CD4-positive, alpha-beta T cell treated with Interleukin-17A for 4 hours (primary cell): ENCODE measurements at regions not wholly inside any gene's neighbourhood (a gene's known extent, or its start where the extent isn't known, plus 50 kb on each side); places are given as distances from the start of the nearest gene placed in this dataset.

Experiments used
- DNase-seq: peaks from one replicate; pipeline ENCODE4 v3.0.0-alpha.2; 2020; ENCODE audit warnings: mixed read lengths

- no peak for DNase-seq
Observed at GRCh38 chr9:80082213-80082612, 510.4 kb downstream of the TLE4 start.

- DNase-seq = no peak
Observed at GRCh38 chr9:80078826-80079225, 507.1 kb downstream of the TLE4 start.

- no peak for DNase-seq
Observed at GRCh38 chr9:80077059-80077458, 505.3 kb downstream of the TLE4 start.

- DNase-seq = no peak
Observed at GRCh38 chr9:80076162-80076561, 504.4 kb downstream of the TLE4 start.

- no peak for DNase-seq
Observed at GRCh38 chr9:80074439-80074838, 502.7 kb downstream of the TLE4 start.

GRCh38 chr9:80072451-80072850, 500.7 kb downstream of the TLE4 start:
- DNase-seq = no peak

- DNase-seq = no peak
Observed at GRCh38 chr9:80070071-80070742, 498.4 kb downstream of the TLE4 start.

- DNase-seq = no peak
Observed at GRCh38 chr9:80066931-80067330, 495.2 kb downstream of the TLE4 start.

- DNase-seq = no peak
Observed at GRCh38 chr9:80062567-80062966, 490.8 kb downstream of the TLE4 start.

- no peak for DNase-seq
Observed at GRCh38 chr9:80061940-80062339, 490.2 kb downstream of the TLE4 start.

GRCh38 chr9:80061096-80061495, 489.3 kb downstream of the TLE4 start:
- DNase-seq = no peak

- DNase-seq = no peak
Observed at GRCh38 chr9:80059979-80060378, 488.2 kb downstream of the TLE4 start.

- DNase-seq = no peak
Observed at GRCh38 chr9:80059191-80059590, 487.4 kb downstream of the TLE4 start.

- no peak for DNase-seq
Observed at GRCh38 chr9:80052830-80053229, 481.1 kb downstream of the TLE4 start.

- no peak for DNase-seq
Observed at GRCh38 chr9:80049096-80049782, 477.5 kb downstream of the TLE4 start.

- DNase-seq = no peak
Observed at GRCh38 chr9:80046481-80046880, 474.7 kb downstream of the TLE4 start.

GRCh38 chr9:80041821-80042220, 470.1 kb downstream of the TLE4 start:
- DNase-seq = no peak

- no peak for DNase-seq
Observed at GRCh38 chr9:80040457-80040856, 468.7 kb downstream of the TLE4 start.

- DNase-seq = no peak
Observed at GRCh38 chr9:80030801-80031200, 459.0 kb downstream of the TLE4 start.

GRCh38 chr9:80028501-80028900, 456.7 kb downstream of the TLE4 start:
- no peak for DNase-seq

- DNase-seq = no peak
Observed at GRCh38 chr9:80025796-80026520, 454.2 kb downstream of the TLE4 start.

GRCh38 chr9:80025131-80025530, 453.4 kb downstream of the TLE4 start:
- no peak for DNase-seq

GRCh38 chr9:80020530-80020929, 448.8 kb downstream of the TLE4 start:
- no peak for DNase-seq

GRCh38 chr9:80020056-80020455, 448.3 kb downstream of the TLE4 start:
- DNase-seq = no peak
